HG03045 (cell line): ENCODE measurements at regions not wholly inside any gene's neighbourhood (a gene's known extent, or its start where the extent isn't known, plus 50 kb on each side); places are given as distances from the start of the nearest gene placed in this dataset.

Experiments used
- ATAC-seq: cut with Tn5 transposase; IDR thresholded peaks from one replicate; pipeline ENCODE4 v1.9.1; 2021; ENCODE audit warnings: mild to moderate bottlenecking, moderate library complexity; ENCODE audit not compliant: unreplicated experiment

GRCh38 chr3:63042833-63043232, 167.6 kb upstream of the CADPS start:
- ATAC-seq: no peak

GRCh38 chr3:63043631-63044030, 168.4 kb upstream of the CADPS start:
- no peak for ATAC-seq

- ATAC-seq: no peak
Observed at GRCh38 chr3:63046152-63046551, 170.9 kb upstream of the CADPS start.

GRCh38 chr3:63046580-63046979, 171.4 kb upstream of the CADPS start:
- no peak for ATAC-seq

GRCh38 chr3:63047068-63047467, 171.9 kb upstream of the CADPS start:
- no peak for ATAC-seq

- ATAC-seq: no peak
Observed at GRCh38 chr3:63048367-63049326, 173.4 kb upstream of the CADPS start.

GRCh38 chr3:63050548-63051177, 175.4 kb upstream of the CADPS start:
- ATAC-seq: no peak

- no peak for ATAC-seq
Observed at GRCh38 chr3:63051920-63052319, 176.7 kb upstream of the CADPS start.

- no peak for ATAC-seq
Observed at GRCh38 chr3:63056932-63057331, 181.7 kb upstream of the CADPS start.

GRCh38 chr3:63060412-63060811, 185.2 kb upstream of the CADPS start:
- no peak for ATAC-seq

- ATAC-seq: no peak
Observed at GRCh38 chr3:63061449-63061848, 186.2 kb upstream of the CADPS start.

GRCh38 chr3:63064209-63064755, 189.1 kb upstream of the CADPS start:
- no peak for ATAC-seq

- no peak for ATAC-seq
Observed at GRCh38 chr3:63067999-63068645, 192.9 kb upstream of the CADPS start.

- ATAC-seq: no peak
Observed at GRCh38 chr3:63069806-63070475, 194.7 kb upstream of the CADPS start.

- no peak for ATAC-seq
Observed at GRCh38 chr3:63070476-63070810, 195.2 kb upstream of the CADPS start.

GRCh38 chr3:63076357-63076756, 201.1 kb upstream of the CADPS start:
- no peak for ATAC-seq

GRCh38 chr3:63086190-63086589, 191.9 kb upstream of the SYNPR start:
- no peak for ATAC-seq

GRCh38 chr3:63089007-63089750, 188.9 kb upstream of the SYNPR start:
- no peak for ATAC-seq

GRCh38 chr3:63089751-63090132, 188.4 kb upstream of the SYNPR start:
- no peak for ATAC-seq

GRCh38 chr3:63090656-63091055, 187.5 kb upstream of the SYNPR start:
- ATAC-seq: no peak
